ENCODE measurements at regions not wholly inside any gene's neighbourhood (a gene's known extent, or its start where the extent isn't known, plus 50 kb on each side); places are given as distances from the start of the nearest gene placed in this dataset.
"Not testable (repeated sequence)": the region's sequence is repeated elsewhere in the genome, so short reads cannot be mapped to it uniquely, and the experiment has no call there.

DNA sequence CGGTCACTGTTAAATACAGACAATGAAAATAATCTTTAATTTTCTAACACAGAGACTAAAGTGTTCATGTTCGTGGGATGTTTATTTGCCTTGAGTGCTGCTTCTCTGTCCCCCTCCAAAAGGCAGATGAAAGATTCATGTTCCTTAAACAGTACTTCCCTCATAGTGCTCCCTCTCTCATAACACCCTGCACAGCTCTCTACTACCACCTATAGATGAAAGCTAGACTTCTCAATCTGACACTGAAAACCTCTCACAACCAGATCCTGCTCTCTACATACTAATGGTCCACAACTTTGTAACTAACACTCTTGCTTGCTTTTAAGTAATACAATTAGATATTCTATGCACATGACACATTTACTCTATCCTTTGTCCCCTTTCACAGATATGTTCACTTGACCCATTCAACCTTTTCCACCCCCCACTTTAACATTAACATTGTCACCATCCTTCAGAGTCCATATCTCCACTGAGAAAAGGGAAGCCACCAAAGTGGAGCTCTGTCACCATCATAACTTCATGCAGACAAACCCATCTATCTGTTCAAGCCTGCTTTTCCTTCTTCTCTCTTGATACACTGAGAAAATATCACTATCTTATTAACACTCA is 266.4 kb upstream of the USP15 start:
- no peak for DNase-seq

DNA sequence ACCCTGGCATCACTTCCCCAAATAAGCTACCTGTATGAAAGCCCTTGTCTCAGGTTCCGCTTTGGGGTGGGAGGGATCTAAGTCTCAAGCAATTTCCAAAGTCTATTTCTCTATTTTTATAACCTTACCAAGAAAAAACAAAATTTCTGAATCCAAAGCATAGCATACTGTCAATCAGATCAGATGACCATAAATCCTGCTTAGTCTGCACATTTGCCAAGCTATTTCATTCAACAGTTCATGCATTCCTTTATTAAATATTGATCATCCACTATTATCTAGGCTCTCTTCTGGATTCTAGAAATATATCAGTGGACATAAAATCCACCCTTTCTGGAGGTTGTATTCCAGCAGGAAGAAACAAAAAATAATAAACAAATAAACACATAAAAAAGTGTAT is 263.5 kb upstream of the USP15 start:
- DNase-seq = no peak

GRCh38 chr12:61998791-61999190 is 261.4 kb upstream of the USP15 start:
- no peak for DNase-seq

DNA sequence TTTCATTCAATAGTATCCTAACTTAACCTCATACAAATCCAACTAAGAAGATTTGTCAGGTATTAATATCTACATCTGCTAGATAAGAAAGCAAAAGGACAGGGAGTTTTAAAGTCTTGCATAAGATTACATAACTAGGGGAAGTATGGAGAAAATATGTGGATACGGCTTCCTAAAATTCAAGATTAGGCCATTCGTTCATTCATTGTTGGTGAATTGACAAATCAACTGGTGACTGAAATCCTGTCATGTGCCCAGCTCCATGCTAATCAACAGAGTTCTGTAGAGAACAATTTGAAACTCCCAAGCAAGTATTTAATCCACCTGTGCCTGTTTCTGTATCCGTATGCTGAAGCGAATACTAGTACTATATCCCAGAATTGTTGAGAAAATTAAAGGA is 260.9 kb upstream of the USP15 start:
- no peak for DNase-seq

DNA sequence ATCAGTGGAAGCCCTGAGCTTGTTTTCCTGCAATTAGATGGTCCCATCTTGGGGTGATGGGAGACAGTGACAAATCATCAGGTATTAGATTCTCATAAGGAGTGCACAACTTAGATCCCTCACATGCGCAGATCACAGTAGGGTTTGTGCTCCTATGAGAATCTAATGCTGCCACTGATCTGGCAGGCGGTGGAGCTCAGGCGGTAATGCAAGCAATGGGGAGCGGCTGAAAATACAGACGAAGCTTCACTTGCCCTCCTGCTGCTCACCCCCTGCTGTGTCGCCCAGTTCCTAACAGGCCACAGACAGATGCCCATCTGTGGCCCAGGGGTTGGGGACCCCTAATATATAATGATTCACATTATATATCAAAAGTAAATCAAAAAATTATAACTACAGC is 258.8 kb upstream of the USP15 start:
- DNase-seq = no peak

- DNase-seq = no peak
These were observed 257.0 kb upstream of the USP15 start for GRCh38 chr12:62003226-62003625.

- no peak for DNase-seq
These were observed 256.5 kb upstream of the USP15 start for GRCh38 chr12:62003701-62004100.

- no peak for DNase-seq
These were observed 254.6 kb upstream of the USP15 start for GRCh38 chr12:62005615-62006014.

DNA sequence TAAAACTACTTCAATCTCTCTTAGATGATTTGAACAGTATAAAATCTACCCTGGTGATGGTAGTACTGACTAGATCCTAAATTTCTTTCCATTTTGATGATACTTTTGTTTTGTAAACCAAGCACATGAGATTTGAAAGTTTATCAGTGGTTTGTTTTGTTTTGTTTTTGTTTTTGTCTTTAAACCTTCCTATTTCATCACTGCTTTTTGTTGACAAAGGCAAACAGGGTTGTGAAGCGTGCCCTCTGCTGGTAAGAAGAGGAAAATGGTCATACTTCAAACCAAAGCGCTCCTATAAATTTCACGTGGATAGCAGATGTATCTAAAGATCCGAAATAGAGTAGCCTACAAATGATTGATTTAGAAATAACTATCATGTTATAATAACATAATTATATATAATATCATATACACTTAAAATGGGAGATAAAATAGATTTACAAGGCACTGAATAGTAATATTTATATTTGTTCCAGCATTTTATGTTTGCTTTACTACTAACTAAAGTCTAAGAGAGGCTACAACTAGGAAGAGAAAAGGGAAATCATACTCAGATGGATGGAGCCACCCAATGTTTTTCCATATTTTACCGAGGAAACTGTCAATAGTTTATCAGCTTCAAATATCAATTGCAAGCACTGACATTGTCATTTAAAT is 254.0 kb upstream of the USP15 start:
- no peak for DNase-seq

GRCh38 chr12:62008703-62009102 is 251.5 kb upstream of the USP15 start:
- no peak for DNase-seq

DNA sequence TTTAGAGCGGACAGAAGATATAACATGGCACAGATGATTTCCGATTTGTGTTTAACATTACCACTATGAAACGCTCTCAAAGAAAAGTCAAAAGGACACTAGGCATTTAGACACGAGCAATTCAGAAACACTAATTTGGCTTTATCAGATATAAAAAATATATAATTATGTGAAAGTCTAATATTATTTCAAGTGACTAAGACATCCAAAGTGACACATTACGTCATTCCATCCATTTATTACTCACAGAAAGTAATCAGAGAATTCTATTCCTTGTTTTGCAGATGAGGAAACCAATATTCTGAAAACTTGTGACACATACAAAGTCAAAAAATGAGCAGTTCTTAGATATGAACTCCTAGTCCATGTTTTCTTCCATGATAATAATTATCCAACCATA is 250.8 kb upstream of the USP15 start:
- no peak for DNase-seq

DNA sequence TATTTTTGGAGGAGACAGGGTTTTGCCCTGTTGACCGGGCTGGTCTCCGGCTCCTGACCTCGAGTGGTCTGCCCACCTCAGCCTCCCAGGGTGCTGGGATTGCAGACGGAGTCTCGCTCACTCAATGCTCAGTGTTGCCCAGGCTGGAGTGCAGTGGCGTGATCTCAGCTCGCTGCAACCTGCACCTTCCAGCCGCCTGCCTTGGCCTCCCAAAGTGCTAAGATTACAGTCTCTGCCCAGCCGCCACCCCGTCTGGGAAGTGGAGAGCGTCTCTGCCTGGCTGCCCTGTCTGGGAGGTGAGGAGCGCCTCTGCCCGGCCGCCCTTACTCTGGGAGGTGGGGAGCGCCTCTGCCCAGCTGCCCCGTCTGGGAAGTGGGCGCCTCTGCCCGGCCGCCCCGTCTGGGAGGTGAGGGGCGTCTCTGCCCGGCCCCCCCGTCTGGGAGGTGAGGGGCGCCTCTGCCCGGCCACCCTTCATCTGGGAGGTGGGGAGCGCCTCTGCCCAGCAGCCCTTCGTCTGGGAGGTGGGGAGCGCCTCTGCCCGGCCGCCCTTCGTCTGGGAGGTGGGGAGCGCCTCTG is 249.8 kb upstream of the USP15 start:
- not testable (repeated sequence) for DNase-seq

GRCh38 chr12:62010973-62011372 is 249.2 kb upstream of the USP15 start:
- DNase-seq = not testable (repeated sequence)

DNA sequence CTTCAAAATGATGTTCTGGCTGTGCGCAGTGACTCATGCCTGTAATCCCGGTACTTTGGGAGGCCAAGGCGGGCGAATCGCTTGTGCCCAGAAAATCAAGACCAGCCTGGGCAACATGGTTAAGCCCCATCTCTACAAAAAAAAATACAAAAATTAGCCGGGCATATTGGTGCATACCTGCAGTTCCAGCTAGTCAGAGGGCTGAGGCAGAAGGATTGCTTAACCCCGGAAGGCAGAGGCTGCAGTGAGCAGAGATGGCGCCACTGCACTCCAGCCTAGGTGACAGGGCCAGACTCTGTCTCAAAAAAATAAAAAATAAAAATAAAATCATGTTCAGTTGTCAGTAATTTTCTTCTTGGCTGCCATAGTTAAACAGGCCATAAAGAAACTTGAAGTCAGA is 245.9 kb upstream of the USP15 start:
- DNase-seq = no peak

DNA sequence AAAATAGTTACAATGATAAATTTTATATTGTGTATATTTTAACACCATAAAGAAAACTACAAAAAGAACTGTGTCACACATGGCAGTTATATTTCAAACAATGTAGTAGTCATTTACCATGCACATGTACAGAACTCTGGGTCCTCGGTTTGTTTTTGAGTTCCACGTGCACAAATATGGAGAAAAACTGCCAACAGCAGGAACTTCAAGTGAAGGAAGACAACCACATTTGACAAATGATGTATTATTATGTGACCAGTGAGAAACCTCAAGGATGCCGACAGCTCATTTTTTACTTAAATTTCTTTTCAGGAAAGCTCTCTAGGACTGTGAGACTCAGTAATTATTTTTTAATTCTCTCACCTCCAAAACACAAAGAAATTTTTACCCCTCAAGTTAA is 244.2 kb upstream of the USP15 start:
- DNase-seq = no peak

DNA sequence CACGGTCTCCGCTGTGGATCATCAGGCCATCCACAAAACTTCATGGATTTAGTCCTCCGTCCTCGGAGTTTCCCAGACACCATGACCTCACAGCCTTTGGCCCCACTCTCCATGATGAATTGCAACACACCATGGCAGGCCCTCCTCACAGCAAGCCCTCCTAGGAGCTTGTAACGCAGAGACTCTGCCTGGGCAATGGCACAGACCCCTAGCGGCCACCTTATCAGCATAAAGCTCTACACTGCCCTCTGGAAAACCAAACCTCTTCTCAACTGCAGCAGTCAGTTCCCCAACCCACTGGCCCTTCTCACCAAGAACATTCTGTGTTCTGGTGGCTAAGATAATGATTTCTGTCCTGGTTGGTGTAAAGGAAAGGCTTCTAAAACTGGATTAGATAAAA is 238.4 kb upstream of the USP15 start:
- DNase-seq = no peak

DNA sequence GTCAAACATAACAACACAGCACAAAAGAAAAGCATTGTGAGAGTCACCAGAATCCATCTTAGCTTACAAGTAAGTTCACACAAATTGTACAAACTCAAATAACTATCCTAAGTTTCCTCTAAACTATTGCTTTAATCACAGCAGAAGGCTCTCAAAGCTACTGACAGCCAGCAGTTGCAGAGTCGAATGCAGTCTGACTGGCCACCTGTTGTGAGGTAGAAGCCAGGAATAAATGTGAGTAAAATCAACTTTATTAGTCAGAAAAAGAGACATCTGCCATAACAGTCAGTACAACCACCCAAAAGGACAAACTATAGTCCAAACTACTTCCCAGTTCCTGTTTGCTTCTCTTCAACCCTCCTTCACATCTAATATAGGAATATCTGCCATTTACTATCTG is 231.7 kb upstream of the USP15 start:
- no peak for DNase-seq

DNA sequence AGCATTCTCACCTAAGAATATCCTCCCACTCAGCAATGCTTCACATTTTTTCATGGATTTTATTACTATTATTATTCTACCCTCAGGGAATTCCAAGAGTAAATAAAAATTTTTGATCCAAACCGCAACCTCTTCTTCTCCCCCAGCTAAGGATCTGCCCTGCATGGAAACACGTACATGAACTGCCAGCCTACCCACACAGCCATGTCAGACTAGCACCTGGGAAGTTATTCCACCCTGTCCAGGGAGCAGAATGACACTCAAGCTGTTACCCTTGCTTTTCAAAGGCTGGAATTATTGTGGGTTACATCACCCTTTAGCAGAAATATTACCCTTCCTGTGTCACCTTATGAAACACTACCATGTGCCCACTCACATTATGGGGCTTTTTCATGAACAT is 227.3 kb upstream of the USP15 start:
- no peak for DNase-seq

DNA sequence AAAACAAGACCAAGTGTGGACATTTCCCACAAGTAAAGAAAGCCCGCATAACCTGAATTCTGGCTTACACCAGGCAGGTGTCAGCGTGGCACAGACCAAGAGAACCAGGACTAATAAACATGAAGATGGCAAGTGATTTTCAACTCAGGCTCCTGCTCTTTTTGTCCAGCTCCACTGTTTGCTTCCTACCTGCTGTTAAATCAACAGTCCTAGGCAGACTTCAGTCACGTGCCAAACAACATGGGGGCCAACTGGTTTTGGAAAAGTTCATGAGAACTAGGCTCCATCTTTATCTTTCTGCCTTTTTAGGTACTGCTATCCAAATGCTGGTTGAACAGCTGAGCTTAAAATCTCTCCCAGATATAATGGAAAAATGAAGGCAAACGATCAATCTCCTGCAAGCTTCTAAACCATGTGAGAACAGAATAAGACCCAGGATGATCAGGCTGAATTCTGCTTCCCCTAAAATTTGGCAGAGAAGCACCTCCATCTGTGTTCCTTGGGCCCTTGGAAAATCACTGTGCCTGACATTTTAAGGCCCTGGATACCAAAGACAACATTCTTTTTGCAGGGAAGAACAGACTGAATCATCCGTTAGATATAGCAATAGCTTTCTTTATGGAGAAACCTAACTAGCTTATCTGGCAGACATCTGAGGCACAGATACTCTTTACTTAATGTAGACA is 215.6 kb upstream of the USP15 start:
- DNase-seq = no peak

GRCh38 chr12:62045211-62045610 is 215.0 kb upstream of the USP15 start:
- DNase-seq = no peak

DNA sequence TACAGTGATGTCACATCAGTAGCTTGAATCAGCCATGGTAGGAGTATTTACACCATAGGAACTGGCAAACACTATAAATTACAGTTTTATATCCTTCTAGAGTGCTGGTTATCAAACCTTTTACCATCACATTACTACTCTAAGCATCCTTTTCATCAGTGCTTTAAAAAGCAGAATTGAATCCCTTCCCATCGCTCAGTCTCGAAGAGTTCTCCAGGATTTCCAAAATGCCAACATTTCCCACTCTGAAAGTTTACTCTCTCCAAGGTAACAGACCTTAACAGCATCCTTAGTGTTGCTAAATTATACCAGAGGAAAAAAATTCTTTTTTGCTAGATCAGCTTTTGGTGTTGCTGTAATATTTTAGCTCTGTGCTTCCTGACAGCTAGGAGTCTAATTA is 209.4 kb upstream of the USP15 start:
- DNase-seq = no peak

DNA sequence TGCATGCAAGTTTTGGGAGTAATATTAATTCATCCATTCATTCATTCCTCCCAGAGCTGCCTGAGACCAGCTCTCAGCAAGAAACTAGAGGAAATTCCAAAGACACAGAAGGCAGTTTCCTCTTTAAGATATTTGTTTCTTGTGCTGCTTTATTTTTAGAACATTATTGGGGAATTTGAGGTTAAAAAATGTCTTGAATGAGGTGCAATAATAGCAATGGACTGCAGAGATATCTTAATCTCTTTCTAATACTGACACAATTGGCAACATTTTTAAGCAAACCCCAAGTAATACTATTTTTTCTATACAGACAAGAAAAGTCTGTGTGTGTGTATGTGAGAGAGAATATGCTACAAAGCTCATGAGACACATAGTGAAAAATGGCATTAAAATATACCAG is 190.2 kb upstream of the USP15 start:
- DNase-seq = no peak

GRCh38 chr12:62073236-62073635 is 187.0 kb upstream of the USP15 start:
- DNase-seq = not testable (repeated sequence)

DNA sequence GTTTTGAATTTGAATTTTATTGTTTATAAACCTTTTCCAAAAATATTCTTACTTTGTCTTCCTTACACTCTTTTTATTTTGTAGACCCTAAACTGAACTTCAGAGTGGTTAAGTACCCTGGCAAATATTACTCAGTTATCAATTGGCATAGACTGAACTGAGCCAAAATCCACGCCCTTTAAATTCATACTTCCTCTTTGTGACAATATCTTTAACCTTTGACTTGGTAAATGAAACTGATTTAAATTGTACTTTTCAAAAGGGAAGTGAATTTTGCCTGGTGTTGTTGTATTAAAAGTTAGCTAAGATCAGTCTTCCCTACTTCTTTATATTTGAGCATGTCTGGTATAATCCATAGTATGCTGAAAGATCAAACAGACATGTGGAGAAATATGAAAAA is 184.3 kb upstream of the USP15 start:
- DNase-seq = no peak

All from NCI-H187 (cell line).